Esophagus squamous epithelium (tissue), 5 donors: ENCODE measurements at regions not wholly inside any gene's neighbourhood (a gene's known extent, or its start where the extent isn't known, plus 50 kb on each side); places are given as distances from the start of the nearest gene placed in this dataset.

Experiments used
- DNase-seq: peaks from one replicate; lab custom pipeline; 2025; lab: John Stamatoyannopoulos, UW
- H3K27ac ChIP-seq, 4 donors: fragments of 200-600 bp; sonication (generic); one replicate each; pipeline ENCODE4 v1.5.1; 2016 to 2019; ENCODE audit warnings: mild to moderate bottlenecking in 1 of 4
- H3K27me3 ChIP-seq, 4 donors: fragments of 200-600 bp; sonication (generic); 1 replicate in 3 of 4; 2 replicates in 1 of 4; pipeline versions ENCODE4 v1.5.1 to v1.6.0; 2017 to 2021; ENCODE audit warnings: antibody characterized with exemption in 1 of 4
- H3K36me3 ChIP-seq, 3 donors: fragments of 200-600 bp; sonication (generic); one replicate each; pipeline ENCODE4 v1.5.1; 2016 to 2019
- H3K4me1 ChIP-seq, 3 donors: fragments of 200-600 bp; sonication (generic); one replicate each; pipeline ENCODE4 v1.5.1; 2017 to 2019
- H3K4me3 ChIP-seq, 4 donors: fragments of 200-600 bp; sonication (generic); 1 replicate in 3 of 4; 2 replicates in 1 of 4; pipeline ENCODE4 v1.5.1; 2016 to 2019; ENCODE audit warnings: mild to moderate bottlenecking in 2 of 4, moderate library complexity in 1 of 4
- H3K9me3 ChIP-seq, 3 donors: fragments of 200-600 bp; sonication (generic); one replicate each; pipeline ENCODE4 v1.5.1; 2016 to 2019
- CTCF ChIP-seq, 6 experiments: fragments of 450-650 bp in 4 of 6; fragments of 200-600 bp in 2 of 6; sonication (generic) in 2 of 6; IDR thresholded peaks; one replicate each; pipeline ENCODE4 v1.5.1; 2016 to 2019; ENCODE audit warnings: antibody characterized with exemption in 6 of 6, mild to moderate bottlenecking in 4 of 6, moderate library complexity in 4 of 6
- POLR2A ChIP-seq, 4 donors: fragments of 450-650 bp; IDR thresholded peaks; one replicate each; pipeline ENCODE4 v1.6.1; 2017; ENCODE audit warnings: antibody characterized with exemption in 4 of 4, mild to moderate bottlenecking in 4 of 4, moderate library complexity in 3 of 4
- WGBS, 2 donors: methylation state at CpG; one replicate each; pipeline ENCODE4 v1.1.5; 2018; 5-methylcytosine and 5-hydroxymethylcytosine counted together
- intact Hi-C: fragments of 100-400 bp; cut with DNase I; formaldehyde crosslinking; loops from one replicate; pipeline ENCODE4 v1.15.0; 2022
- donor health status: DM: yes; HTN: yes; CAD: no.

- no peaks in the 10 kb centered on the region for H3K4me1 ChIP-seq
- no peak overlapping the region for H3K4me3 ChIP-seq
- 80 to 85% methylated on average over 12 of the region's 12 CpGs for WGBS, 2 donors
- no peaks in the 10 kb centered on the region for H3K36me3 ChIP-seq
- intact Hi-C loops = no loop called here
- peaks cover 0 to 93% (median 54%) of the 10 kb centered on the region in 3 donors for H3K9me3 ChIP-seq
- no peaks in the 10 kb centered on the region for H3K27me3 ChIP-seq
- no peak for TF ChIP-seq CTCF (IDR thresholded peaks at IDR 0.05)
- TF ChIP-seq POLR2A (IDR thresholded peaks at IDR 0.05) = no peak
- DNase-seq = no peak
- H3K27ac ChIP-seq = no peak overlapping the region
Observed at GRCh38 chr17:26792486-26792885, 501.4 kb upstream of the WSB1 start.

GRCh38 chr17:26807024-26807423, 486.9 kb upstream of the WSB1 start:
- intact Hi-C loops = no loop called here
- H3K36me3 ChIP-seq = no peaks in the 10 kb centered on the region
- 74 to 75% methylated on average over 10 of the region's 10 CpGs for WGBS, 2 donors
- H3K27me3 ChIP-seq = no peaks in the 10 kb centered on the region
- TF ChIP-seq POLR2A (IDR thresholded peaks at IDR 0.05) (no peak), CTCF (IDR thresholded peaks at IDR 0.05) (no peak)
- H3K27ac ChIP-seq = no peak overlapping the region
- no peaks in the 10 kb centered on the region for H3K4me1 ChIP-seq
- no peak for DNase-seq
- H3K4me3 ChIP-seq = no peak overlapping the region
- H3K9me3 ChIP-seq = peaks cover 0 to 79% (median 32%) of the 10 kb centered on the region in 3 donors

GRCh38 chr17:26809033-26809432, 484.9 kb upstream of the WSB1 start:
- intact Hi-C loops = no loop called here
- no peak for DNase-seq

GRCh38 chr17:26818736-26819135, 475.2 kb upstream of the WSB1 start:
- H3K4me1 ChIP-seq = no peaks in the 10 kb centered on the region
- WGBS, 2 donors = 69 to 77% methylated on average over 9 of the region's 9 CpGs
- H3K27me3 ChIP-seq = no peaks in the 10 kb centered on the region
- peaks cover 0 to 94% (median 36%) of the 10 kb centered on the region in 3 donors for H3K9me3 ChIP-seq
- H3K4me3 ChIP-seq = no peak overlapping the region
- no peak for DNase-seq
- no peak overlapping the region for H3K27ac ChIP-seq
- no peaks in the 10 kb centered on the region for H3K36me3 ChIP-seq
- TF ChIP-seq POLR2A (IDR thresholded peaks at IDR 0.05) (no peak), CTCF (IDR thresholded peaks at IDR 0.05) (no peak)
- intact Hi-C loops = no loop called here

More at GRCh38 chr17:26809033-26809432, 484.9 kb upstream of the WSB1 start:
- Histone ChIP-seq H3K4me3 (no peak overlapping the region), H3K27me3 (no peaks in the 10 kb centered on the region), H3K27ac (no peak overlapping the region), H3K9me3 (peaks cover 0 to 75% (median 30%) of the 10 kb centered on the region in 3 donors), H3K4me1 (no peaks in the 10 kb centered on the region), H3K36me3 (no peaks in the 10 kb centered on the region)
- TF ChIP-seq POLR2A (IDR thresholded peaks at IDR 0.05) (no peak), CTCF (IDR thresholded peaks at IDR 0.05) (no peak)
- 70 to 73% methylated on average over 10 of the region's 10 CpGs for WGBS, 2 donors
